ENCODE measurements at regions not wholly inside any gene's neighbourhood (a gene's known extent, or its start where the extent isn't known, plus 50 kb on each side); places are given as distances from the start of the nearest gene placed in this dataset.

DNA sequence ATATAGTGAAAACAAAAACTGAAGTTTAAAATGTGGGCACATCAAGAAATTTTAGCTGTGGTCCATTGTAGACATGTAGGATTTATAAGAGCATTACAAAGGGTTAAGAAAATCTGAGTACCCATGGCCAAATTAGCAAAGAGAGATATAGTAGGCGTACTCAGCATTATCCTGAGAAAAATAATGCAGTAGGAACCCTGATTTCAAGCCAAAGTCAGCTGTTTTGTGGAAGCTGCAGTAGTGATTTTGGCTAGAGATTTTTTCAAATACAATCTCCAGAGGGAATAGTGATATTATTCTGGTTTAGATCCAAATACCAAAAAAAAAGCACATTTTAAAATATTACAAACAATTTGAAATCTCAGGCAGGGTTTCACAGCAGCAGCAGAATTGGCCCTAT lies 450.9 kb downstream of the FBXO15 start:
- no peak for TF ChIP-seq POLR2A (IDR thresholded peaks at IDR 0.05)
- TF ChIP-seq, protein P1, sequence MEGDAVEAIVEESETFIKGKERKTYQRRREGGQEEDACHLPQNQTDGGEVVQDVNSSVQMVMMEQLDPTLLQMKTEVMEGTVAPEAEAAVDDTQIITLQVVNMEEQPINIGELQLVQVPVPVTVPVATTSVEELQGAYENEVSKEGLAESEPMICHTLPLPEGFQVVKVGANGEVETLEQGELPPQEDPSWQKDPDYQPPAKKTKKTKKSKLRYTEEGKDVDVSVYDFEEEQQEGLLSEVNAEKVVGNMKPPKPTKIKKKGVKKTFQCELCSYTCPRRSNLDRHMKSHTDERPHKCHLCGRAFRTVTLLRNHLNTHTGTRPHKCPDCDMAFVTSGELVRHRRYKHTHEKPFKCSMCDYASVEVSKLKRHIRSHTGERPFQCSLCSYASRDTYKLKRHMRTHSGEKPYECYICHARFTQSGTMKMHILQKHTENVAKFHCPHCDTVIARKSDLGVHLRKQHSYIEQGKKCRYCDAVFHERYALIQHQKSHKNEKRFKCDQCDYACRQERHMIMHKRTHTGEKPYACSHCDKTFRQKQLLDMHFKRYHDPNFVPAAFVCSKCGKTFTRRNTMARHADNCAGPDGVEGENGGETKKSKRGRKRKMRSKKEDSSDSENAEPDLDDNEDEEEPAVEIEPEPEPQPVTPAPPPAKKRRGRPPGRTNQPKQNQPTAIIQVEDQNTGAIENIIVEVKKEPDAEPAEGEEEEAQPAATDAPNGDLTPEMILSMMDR (IDR thresholded peaks at IDR 0.05), result no peak
